Trophoblast cell (in vitro differentiated cells and primary cell): ENCODE measurements at regions not wholly inside any gene's neighbourhood (a gene's known extent, or its start where the extent isn't known, plus 50 kb on each side); places are given as distances from the start of the nearest gene placed in this dataset.

ENCODE experiments used
- DNase-seq, 2 donors: peaks; one replicate each; pipeline ENCODE4 v3.0.0-alpha.2; 2016
- H2AFZ ChIP-seq: 2 replicates; pipeline ENCODE4 v1.6.1; 2013; ENCODE audit warnings: low read length, moderate library complexity, mild to moderate bottlenecking; ENCODE audit not compliant: insufficient read depth, poor library complexity
- H2AK5ac ChIP-seq: 2 replicates; pipeline ENCODE4 v1.6.1; 2013; ENCODE audit warnings: mild to moderate bottlenecking, low read length
- H2BK120ac ChIP-seq: 2 replicates; pipeline ENCODE4 v1.6.1; 2013; ENCODE audit warnings: low read length, mild to moderate bottlenecking, moderate library complexity; ENCODE audit not compliant: insufficient read depth, poor library complexity
- H2BK12ac ChIP-seq: 2 replicates; pipeline ENCODE4 v1.6.1; 2013; ENCODE audit warnings: mild to moderate bottlenecking, low read length, moderate library complexity
- H2BK5ac ChIP-seq: 2 replicates; pipeline ENCODE4 v1.6.1; 2013; ENCODE audit warnings: low read length, low read depth, moderate library complexity, mild to moderate bottlenecking; ENCODE audit not compliant: poor library complexity
- H3K14ac ChIP-seq: 2 replicates; pipeline ENCODE4 v1.6.1; 2013; ENCODE audit warnings: mild to moderate bottlenecking, low read length
- H3K18ac ChIP-seq: 2 replicates; pipeline ENCODE4 v1.6.1; 2013; ENCODE audit warnings: mild to moderate bottlenecking, low read length
- H3K23ac ChIP-seq: 2 replicates; pipeline ENCODE4 v1.6.1; 2013; ENCODE audit warnings: low read length
- H3K27ac ChIP-seq: 2 replicates; pipeline ENCODE4 v1.5.1; 2013; ENCODE audit warnings: low read depth, mild to moderate bottlenecking, inconsistent platforms, low read length, moderate library complexity
- H3K27me3 ChIP-seq: 2 replicates; pipeline ENCODE4 v1.6.1; 2013; ENCODE audit warnings: inconsistent platforms, mild to moderate bottlenecking, low read length, moderate library complexity; ENCODE audit not compliant: insufficient read depth
- H3K36me3 ChIP-seq, 2 experiments: 1 replicate in 1 of 2; 2 replicates in 1 of 2; pipeline ENCODE4 v1.6.1; 2013; ENCODE audit warnings: low read length in 2 of 2, mild to moderate bottlenecking in 2 of 2, moderate library complexity in 1 of 2; ENCODE audit not compliant: insufficient read depth in 2 of 2, control insufficient read depth in 1 of 2
- H3K4ac ChIP-seq: 2 replicates; pipeline ENCODE4 v1.6.1; 2013; ENCODE audit warnings: low read depth, mild to moderate bottlenecking, low read length, moderate library complexity
- H3K4me1 ChIP-seq, 2 experiments: 1 replicate in 1 of 2; 2 replicates in 1 of 2; pipeline ENCODE4 v1.6.1; 2013; ENCODE audit warnings: low read length in 2 of 2, mild to moderate bottlenecking in 2 of 2, moderate library complexity in 1 of 2; ENCODE audit not compliant: insufficient read depth in 2 of 2, control insufficient read depth in 1 of 2
- H3K4me2 ChIP-seq: 2 replicates; pipeline ENCODE4 v1.6.1; 2013; ENCODE audit warnings: inconsistent platforms, mild to moderate bottlenecking, low read length, moderate library complexity
- H3K4me3 ChIP-seq: 2 replicates; pipeline ENCODE4 v1.5.1; 2013; ENCODE audit warnings: mild to moderate bottlenecking, low read depth, low read length, inconsistent platforms
- H3K79me1 ChIP-seq: one replicate; pipeline ENCODE4 v1.6.1; 2013; ENCODE audit warnings: low read length
- H3K79me2 ChIP-seq: 2 replicates; pipeline ENCODE4 v1.6.1; 2013; ENCODE audit warnings: low read length, mild to moderate bottlenecking; ENCODE audit not compliant: control insufficient read depth, insufficient read depth, poor library complexity
- H3K9ac ChIP-seq: 2 replicates; pipeline ENCODE4 v1.6.1; 2013; ENCODE audit warnings: mild to moderate bottlenecking, low read length
- H3K9me3 ChIP-seq: 2 replicates; pipeline ENCODE4 v1.6.1; 2013; ENCODE audit warnings: low read depth, mild to moderate bottlenecking, control low read depth, inconsistent platforms, low read length; ENCODE audit not compliant: insufficient read depth
- H4K12ac ChIP-seq: 2 replicates; pipeline ENCODE4 v1.6.1; 2013; ENCODE audit warnings: low read depth, mild to moderate bottlenecking, low read length, moderate library complexity
- H4K8ac ChIP-seq: 2 replicates; pipeline ENCODE4 v1.6.1; 2013; ENCODE audit warnings: low read depth, mild to moderate bottlenecking, low read length, moderate library complexity
- H4K91ac ChIP-seq: one replicate; pipeline ENCODE4 v1.6.1; 2013; ENCODE audit warnings: low read depth, mild to moderate bottlenecking, low read length, moderate library complexity
- WGBS: extraction: QIAGEN DNeasy Blood & Tissue Kit; methylation state at CpG from one replicate; pipeline ENCODE4 v1.1.7; 2013; ENCODE audit warnings: missing lambda C conversion rate; ENCODE audit not compliant: insufficient read length, insufficient coverage; ENCODE audit errors: extremely low coverage; 5-methylcytosine and 5-hydroxymethylcytosine counted together

- no peak overlapping the region for H2BK5ac ChIP-seq
- H3K9me3 ChIP-seq: no peaks in the 10 kb centered on the region
- no peaks in the 10 kb centered on the region for H3K79me1 ChIP-seq
- no peak overlapping the region for H4K91ac ChIP-seq
- peak overlapping the region; percentile 35 for H2BK120ac ChIP-seq
- no CpG with 5 or more reads among the region's 14 CpGs for WGBS
- H4K8ac ChIP-seq: no peak overlapping the region
- no peak overlapping the region for H2AK5ac ChIP-seq
- H3K27ac ChIP-seq: no peak overlapping the region
- no peak overlapping the region for H3K9ac ChIP-seq
- no peak overlapping the region for H3K4ac ChIP-seq
- H3K36me3 ChIP-seq: no peaks in the 10 kb centered on the region
- no peaks in the 10 kb centered on the region for H3K27me3 ChIP-seq
- no peak overlapping the region for H3K4me3 ChIP-seq
- H3K23ac ChIP-seq: no peak overlapping the region
- H2AFZ ChIP-seq: no peak overlapping the region
- H3K4me1 ChIP-seq: peaks cover 3 to 9% of the 10 kb centered on the region in 2 experiments
- H3K79me2 ChIP-seq: no peaks in the 10 kb centered on the region
- H4K12ac ChIP-seq: no peak overlapping the region
- H3K18ac ChIP-seq: no peak overlapping the region
- peak; percentile 50 to 53 for DNase-seq
- peak overlapping the region; percentile 46 for H3K14ac ChIP-seq
- no peak overlapping the region for H3K4me2 ChIP-seq
- H2BK12ac ChIP-seq: no peak overlapping the region
Measured at GRCh38 chr9:110069326-110070248, 138.4 kb downstream of the C9orf152 start.

- H3K4me3 ChIP-seq: no peak overlapping the region
- no peak overlapping the region for H4K8ac ChIP-seq
- H3K23ac ChIP-seq: peak overlapping the region; percentile 55
- no peak overlapping the region for H3K4ac ChIP-seq
- H3K9me3 ChIP-seq: no peaks in the 10 kb centered on the region
- H2BK5ac ChIP-seq: no peak overlapping the region
- H2AFZ ChIP-seq: no peak overlapping the region
- H3K27me3 ChIP-seq: no peaks in the 10 kb centered on the region
- no peak overlapping the region for H2BK120ac ChIP-seq
- H3K9ac ChIP-seq: no peak overlapping the region
- H4K12ac ChIP-seq: no peak overlapping the region
- no peak overlapping the region for H2AK5ac ChIP-seq
- no peak overlapping the region for H3K4me2 ChIP-seq
- H3K36me3 ChIP-seq: no peaks in the 10 kb centered on the region
- no peak overlapping the region for H4K91ac ChIP-seq
- no peak overlapping the region for H3K27ac ChIP-seq
- no peaks in the 10 kb centered on the region for H3K79me1 ChIP-seq
- DNase-seq: no peak
- H3K14ac ChIP-seq: no peak overlapping the region
- H3K4me1 ChIP-seq: peaks cover 3 to 9% of the 10 kb centered on the region in 2 experiments
- no CpG with 5 or more reads among the region's 5 CpGs for WGBS
- no peaks in the 10 kb centered on the region for H3K79me2 ChIP-seq
- H2BK12ac ChIP-seq: no peak overlapping the region
- H3K18ac ChIP-seq: no peak overlapping the region
Measured at GRCh38 chr9:110072597-110073355, 135.2 kb downstream of the C9orf152 start.

GRCh38 chr9:110073356-110073905 lies 134.5 kb downstream of the C9orf152 start:
- H2BK5ac ChIP-seq: no peak overlapping the region
- H2AFZ ChIP-seq: no peak overlapping the region
- no peaks in the 10 kb centered on the region for H3K27me3 ChIP-seq
- no peak overlapping the region for H3K23ac ChIP-seq
- H2AK5ac ChIP-seq: no peak overlapping the region
- no peak overlapping the region for H3K4me2 ChIP-seq
- H3K4me3 ChIP-seq: no peak overlapping the region
- no peak overlapping the region for H3K14ac ChIP-seq
- H3K79me2 ChIP-seq: no peaks in the 10 kb centered on the region
- H3K18ac ChIP-seq: no peak overlapping the region
- DNase-seq: no peak
- H4K8ac ChIP-seq: no peak overlapping the region
- H3K27ac ChIP-seq: no peak overlapping the region
- H3K9me3 ChIP-seq: no peaks in the 10 kb centered on the region
- no peak overlapping the region for H2BK12ac ChIP-seq
- no peak overlapping the region for H4K91ac ChIP-seq
- no peak overlapping the region for H3K9ac ChIP-seq
- no peaks in the 10 kb centered on the region for H3K79me1 ChIP-seq
- no peak overlapping the region for H4K12ac ChIP-seq
- H2BK120ac ChIP-seq: no peak overlapping the region
- H3K4ac ChIP-seq: no peak overlapping the region
- H3K4me1 ChIP-seq: peaks cover 3 to 9% of the 10 kb centered on the region in 2 experiments
- H3K36me3 ChIP-seq: no peaks in the 10 kb centered on the region

GRCh38 chr9:110076894-110077725 lies 130.8 kb downstream of the C9orf152 start:
- Histone ChIP-seq H3K9ac (no peak overlapping the region), H3K27me3 (no peaks in the 10 kb centered on the region), H3K4me2 (no peak overlapping the region), H3K36me3 (no peaks in the 10 kb centered on the region), H4K8ac (no peak overlapping the region), H4K12ac (no peak overlapping the region), H3K18ac (no peak overlapping the region), H3K14ac (no peak overlapping the region), H2BK5ac (no peak overlapping the region), H3K79me2 (no peaks in the 10 kb centered on the region), H3K4ac (no peak overlapping the region), H3K9me3 (no peaks in the 10 kb centered on the region), H3K4me3 (no peak overlapping the region), H3K23ac (peak overlapping the region; percentile 54), H3K27ac (no peak overlapping the region), H4K91ac (no peak overlapping the region), H2AK5ac (no peak overlapping the region), H2AFZ (no peak overlapping the region), H2BK120ac (no peak overlapping the region), H3K4me1 (peaks cover 0 to 3% of the 10 kb centered on the region in 2 experiments), H2BK12ac (no peak overlapping the region), H3K79me1 (no peaks in the 10 kb centered on the region)
- peak; percentile 46 to 82 for DNase-seq
- no CpG with 5 or more reads among the region's 13 CpGs for WGBS
